ENCODE measurements at regions not wholly inside any gene's neighbourhood (a gene's known extent, or its start where the extent isn't known, plus 50 kb on each side); places are given as distances from the start of the nearest gene placed in this dataset.

- 59 to 67% methylated on average over 3 of the region's 3 CpGs for WGBS, 2 donors
- no peak overlapping the region for H3K4me3 ChIP-seq (ENCODE audit: low read depth, poor library complexity, severe bottlenecking)
- no peak for TF ChIP-seq POLR2A (IDR thresholded peaks at IDR 0.05)
- no peak for TF ChIP-seq CTCF (IDR thresholded peaks at IDR 0.05)
- DNase-seq (ENCODE audit: low spot score in 2 of 2), result no peak
- intact Hi-C loops (cut with DNase I; ENCODE audit: low total_unique reads), result no loop called here
Measured at GRCh38 chr2:104410136-104410535, 443.8 kb upstream of the POU3F3 start.

- no peak for TF ChIP-seq POLR2A (IDR thresholded peaks at IDR 0.05)
- no peak for TF ChIP-seq CTCF (IDR thresholded peaks at IDR 0.05)
- no peak overlapping the region for H3K4me3 ChIP-seq (ENCODE audit: low read depth, poor library complexity, severe bottlenecking)
- WGBS, 2 donors, result 21 to 28% methylated on average over 2 of the region's 2 CpGs
- DNase-seq (ENCODE audit: low spot score in 2 of 2), result no peak
- intact Hi-C loops (cut with DNase I; ENCODE audit: low total_unique reads), result no loop called here
Measured at GRCh38 chr2:104412384-104412783, 441.5 kb upstream of the POU3F3 start.

- 87 to 88% methylated on average over 8 of the region's 8 CpGs for WGBS, 2 donors
- intact Hi-C loops (cut with DNase I; ENCODE audit: low total_unique reads), result no loop called here
- TF ChIP-seq POLR2A (IDR thresholded peaks at IDR 0.05) (no peak), CTCF (IDR thresholded peaks at IDR 0.05) (no peak)
- no peak for DNase-seq (ENCODE audit: low spot score in 2 of 2)
- no peak overlapping the region for H3K4me3 ChIP-seq (ENCODE audit: low read depth, poor library complexity, severe bottlenecking)
Measured at GRCh38 chr2:104413890-104414289, 440.0 kb upstream of the POU3F3 start.

- no peak for TF ChIP-seq POLR2A (IDR thresholded peaks at IDR 0.05)
- TF ChIP-seq CTCF (IDR thresholded peaks at IDR 0.05), result no peak
- intact Hi-C loops (cut with DNase I; ENCODE audit: low total_unique reads), result no loop called here
- no peak overlapping the region for H3K4me3 ChIP-seq (ENCODE audit: low read depth, poor library complexity, severe bottlenecking)
- 64 to 68% methylated on average over 6 of the region's 6 CpGs for WGBS, 2 donors
- DNase-seq (ENCODE audit: low spot score in 2 of 2), result no peak
Measured at GRCh38 chr2:104415284-104415683, 438.6 kb upstream of the POU3F3 start.

- 82 to 84% methylated on average over 18 of the region's 18 CpGs for WGBS, 2 donors
- TF ChIP-seq POLR2A (IDR thresholded peaks at IDR 0.05) (no peak), CTCF (IDR thresholded peaks at IDR 0.05) (no peak)
- no peak for DNase-seq (ENCODE audit: low spot score in 2 of 2)
- no peak overlapping the region for H3K4me3 ChIP-seq (ENCODE audit: low read depth, poor library complexity, severe bottlenecking)
- intact Hi-C loops (cut with DNase I; ENCODE audit: low total_unique reads), result no loop called here
Measured at GRCh38 chr2:104416339-104417000, 437.4 kb upstream of the POU3F3 start.

- no peak overlapping the region for H3K4me3 ChIP-seq (ENCODE audit: low read depth, poor library complexity, severe bottlenecking)
- DNase-seq (ENCODE audit: low spot score in 2 of 2), result no peak
- no peak for TF ChIP-seq CTCF (IDR thresholded peaks at IDR 0.05)
- no peak for TF ChIP-seq POLR2A (IDR thresholded peaks at IDR 0.05)
- WGBS, 2 donors, result 64 to 71% methylated on average over 2 of the region's 2 CpGs
- intact Hi-C loops (cut with DNase I; ENCODE audit: low total_unique reads), result no loop called here
Measured at GRCh38 chr2:104420420-104420819, 433.5 kb upstream of the POU3F3 start.

All from lower leg skin (tissue), 4 donors.